Neural progenitor cell (in vitro differentiated cells): ENCODE measurements at regions not wholly inside any gene's neighbourhood (a gene's known extent, or its start where the extent isn't known, plus 50 kb on each side); places are given as distances from the start of the nearest gene placed in this dataset.
"Not testable (repeated sequence)": the region's sequence is repeated elsewhere in the genome, so short reads cannot be mapped to it uniquely, and the experiment has no call there.

Experiments
- DNase-seq: peaks from one replicate; pipeline ENCODE4 v3.0.0-alpha.2; 2016; ENCODE audit warnings: low spot score
- H2AFZ ChIP-seq: fragments of 200-600 bp; sonication (generic); replicated peaks from 2 replicates; pipeline ENCODE4 v1.6.1; 2016; ENCODE audit warnings: antibody characterized with exemption
- H3F3A ChIP-seq: fragments of 200-600 bp; sonication (generic); 2 replicates; pipeline ENCODE4 v1.6.1; 2016; ENCODE audit warnings: antibody characterized with exemption, low read depth
- H3K27ac ChIP-seq: fragments of 200-600 bp; sonication (generic); 2 replicates; pipeline ENCODE4 v1.5.1; 2016; ENCODE audit warnings: mild to moderate bottlenecking
- H3K27me3 ChIP-seq: fragments of 200-600 bp; sonication (generic); 2 replicates; pipeline ENCODE4 v1.6.1; 2016; ENCODE audit warnings: mild to moderate bottlenecking, moderate library complexity
- H3K36me3 ChIP-seq: fragments of 200-600 bp; sonication (generic); 2 replicates; pipeline ENCODE4 v1.5.1; 2016
- H3K4me1 ChIP-seq: fragments of 200-600 bp; sonication (generic); 2 replicates; pipeline ENCODE4 v1.6.1; 2016; ENCODE audit warnings: mixed run types
- H3K4me2 ChIP-seq: fragments of 200-600 bp; sonication (generic); 2 replicates; pipeline ENCODE4 v1.6.1; 2016
- H3K4me3 ChIP-seq: fragments of 200-600 bp; sonication (generic); 2 replicates; pipeline ENCODE4 v1.5.1; 2016
- H3K79me2 ChIP-seq: fragments of 200-600 bp; sonication (generic); 2 replicates; pipeline ENCODE4 v1.6.1; 2016; ENCODE audit warnings: low read depth
- H3K9ac ChIP-seq: fragments of 200-600 bp; sonication (generic); 2 replicates; pipeline ENCODE4 v1.6.1; 2016
- H3K9me3 ChIP-seq: fragments of 200-600 bp; sonication (generic); 2 replicates; pipeline ENCODE4 v1.5.1; 2016; ENCODE audit warnings: low read depth
- H4K20me1 ChIP-seq: fragments of 200-600 bp; sonication (generic); 2 replicates; pipeline ENCODE4 v1.6.1; 2016; ENCODE audit warnings: low read depth
- H3K27ac Mint-ChIP-seq: 3 replicates; pipeline ENCODE4 v1.8.0; 2021; ENCODE audit warnings: mixed read lengths
- H3K27me3 Mint-ChIP-seq: 2 replicates; pipeline ENCODE4 v1.8.0; 2022; ENCODE audit warnings: low read depth, mild to moderate bottlenecking, inconsistent platforms, moderate library complexity, mixed read lengths; ENCODE audit not compliant: insufficient read depth
- H3K36me3 Mint-ChIP-seq: 3 replicates; pipeline ENCODE4 v1.8.0; 2021; ENCODE audit warnings: mixed read lengths
- H3K4me1 Mint-ChIP-seq: 3 replicates; pipeline ENCODE4 v1.8.0; 2021; ENCODE audit warnings: mixed read lengths
- H3K4me3 Mint-ChIP-seq: 3 replicates; pipeline ENCODE4 v1.8.0; 2021; ENCODE audit warnings: mild to moderate bottlenecking, moderate library complexity, mixed read lengths
- H3K9me3 Mint-ChIP-seq: 3 replicates; pipeline ENCODE4 v1.8.0; 2020; ENCODE audit warnings: mixed read lengths
- EZH2 ChIP-seq: fragments of 200-600 bp; sonication (generic); IDR thresholded peaks from 2 replicates; pipeline ENCODE4 v1.6.1; 2017; ENCODE audit warnings: antibody characterized with exemption, mild to moderate bottlenecking, moderate library complexity
- EZH2phosphoT487 ChIP-seq: fragments of 200-600 bp; sonication (generic); IDR thresholded peaks from 2 replicates; pipeline ENCODE4 v1.6.1; 2017; ENCODE audit warnings: antibody characterized with exemption
- TF ChIP-seq, protein P1 (sequence below): fragments of 200-600 bp; sonication (generic); IDR thresholded peaks from 2 replicates; pipeline ENCODE4 v1.5.1; 2017; ENCODE audit warnings: antibody characterized with exemption, mild to moderate bottlenecking

DNA sequence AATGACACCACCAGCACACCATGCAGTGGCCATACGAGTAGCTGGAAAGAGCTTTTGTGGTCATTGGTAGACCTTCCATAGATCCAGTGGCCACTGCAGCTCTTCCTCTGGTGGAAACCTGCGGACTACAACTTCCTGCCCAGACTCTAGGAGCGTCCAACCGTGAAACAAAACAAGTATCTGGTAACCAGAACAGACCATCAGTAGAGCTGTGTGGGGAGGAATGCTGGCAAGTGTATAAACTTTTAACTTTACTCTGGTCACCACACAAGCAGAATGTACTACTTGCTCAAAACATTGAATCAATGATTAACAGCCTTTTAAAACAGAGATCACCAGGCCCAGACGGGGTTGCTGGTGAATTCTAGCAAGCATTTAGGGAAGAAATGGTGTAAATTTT is 154.7 kb upstream of the DGKB start:
- Histone ChIP-seq H3K4me1 (no peaks in the 10 kb centered on the region), H3K36me3 (no peaks in the 10 kb centered on the region), H3F3A (no peaks in the 10 kb centered on the region), H3K79me2 (no peaks in the 10 kb centered on the region), H2AFZ (no peak overlapping the region), H3K4me3 (no peak overlapping the region), H3K27me3 (no peaks in the 10 kb centered on the region), H4K20me1 (no peaks in the 10 kb centered on the region), H3K4me2 (no peak overlapping the region), H3K27ac (no peak overlapping the region), H3K9ac (no peak overlapping the region), H3K9me3 (no peaks in the 10 kb centered on the region)
- no peak overlapping the region for H3K27ac Mint-ChIP-seq
- H3K27me3 Mint-ChIP-seq = peaks cover 2% of the 10 kb centered on the region
- TF ChIP-seq, protein P1, sequence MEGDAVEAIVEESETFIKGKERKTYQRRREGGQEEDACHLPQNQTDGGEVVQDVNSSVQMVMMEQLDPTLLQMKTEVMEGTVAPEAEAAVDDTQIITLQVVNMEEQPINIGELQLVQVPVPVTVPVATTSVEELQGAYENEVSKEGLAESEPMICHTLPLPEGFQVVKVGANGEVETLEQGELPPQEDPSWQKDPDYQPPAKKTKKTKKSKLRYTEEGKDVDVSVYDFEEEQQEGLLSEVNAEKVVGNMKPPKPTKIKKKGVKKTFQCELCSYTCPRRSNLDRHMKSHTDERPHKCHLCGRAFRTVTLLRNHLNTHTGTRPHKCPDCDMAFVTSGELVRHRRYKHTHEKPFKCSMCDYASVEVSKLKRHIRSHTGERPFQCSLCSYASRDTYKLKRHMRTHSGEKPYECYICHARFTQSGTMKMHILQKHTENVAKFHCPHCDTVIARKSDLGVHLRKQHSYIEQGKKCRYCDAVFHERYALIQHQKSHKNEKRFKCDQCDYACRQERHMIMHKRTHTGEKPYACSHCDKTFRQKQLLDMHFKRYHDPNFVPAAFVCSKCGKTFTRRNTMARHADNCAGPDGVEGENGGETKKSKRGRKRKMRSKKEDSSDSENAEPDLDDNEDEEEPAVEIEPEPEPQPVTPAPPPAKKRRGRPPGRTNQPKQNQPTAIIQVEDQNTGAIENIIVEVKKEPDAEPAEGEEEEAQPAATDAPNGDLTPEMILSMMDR = no peak
- TF ChIP-seq EZH2phosphoT487 = no peak
- TF ChIP-seq EZH2 = no peak
- H3K4me3 Mint-ChIP-seq = no peak overlapping the region
- no peak for DNase-seq
- H3K36me3 Mint-ChIP-seq = no peaks in the 10 kb centered on the region
- no peaks in the 10 kb centered on the region for H3K4me1 Mint-ChIP-seq
- peaks cover 6% of the 10 kb centered on the region for H3K9me3 Mint-ChIP-seq

DNA sequence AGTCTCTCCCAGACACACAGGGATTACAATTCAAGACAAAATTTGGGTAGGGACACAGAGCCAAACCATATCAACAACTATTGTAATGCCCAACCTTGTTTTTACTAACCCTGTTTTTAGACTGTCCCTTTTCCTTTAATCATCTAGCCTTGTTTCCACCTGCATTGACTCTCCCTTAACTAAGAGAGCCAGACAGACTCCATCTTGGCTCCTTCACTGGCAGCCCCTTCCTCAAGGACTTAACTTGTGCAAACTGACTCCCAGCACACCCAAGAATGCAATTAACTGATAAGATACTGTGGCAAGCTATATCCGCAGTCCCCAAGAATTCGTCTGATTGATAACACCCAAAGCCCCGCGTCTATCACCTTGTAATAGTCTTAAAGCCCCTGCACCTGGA is 151.8 kb upstream of the DGKB start:
- H3K9me3 Mint-ChIP-seq, H3K27me3 Mint-ChIP-seq, H3K27ac Mint-ChIP-seq, H3K27ac ChIP-seq, H3K79me2 ChIP-seq, H3K36me3 Mint-ChIP-seq, H3K9me3 ChIP-seq, H3K27me3 ChIP-seq, H3K4me3 ChIP-seq, H3K4me1 ChIP-seq, H3F3A ChIP-seq, H3K9ac ChIP-seq, H3K4me1 Mint-ChIP-seq, H3K36me3 ChIP-seq, H4K20me1 ChIP-seq, H3K4me3 Mint-ChIP-seq, H2AFZ ChIP-seq, H3K4me2 ChIP-seq, DNase-seq: not testable (repeated sequence)

DNA sequence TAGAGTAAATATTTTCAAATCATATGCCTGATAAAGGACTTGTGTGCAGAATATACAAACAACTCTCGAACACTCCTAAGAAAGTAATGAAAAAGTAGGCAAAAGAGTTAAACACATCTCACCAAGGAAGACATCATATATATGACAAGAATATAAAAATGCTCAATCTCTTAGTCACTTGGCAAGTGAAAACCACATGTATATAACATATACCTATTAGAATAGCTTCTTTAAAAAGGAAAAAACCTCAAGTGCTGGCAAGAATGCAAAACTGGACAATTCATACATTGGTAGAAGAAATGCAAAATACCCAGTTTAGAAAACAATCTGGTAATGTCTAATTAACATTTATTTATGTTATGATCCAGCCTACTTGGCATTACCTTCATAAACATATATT is 146.6 kb upstream of the DGKB start:
- no peak for DNase-seq
- Mint-ChIP-seq H3K9me3 (peaks cover 6% of the 10 kb centered on the region), H3K27ac (no peak overlapping the region), H3K27me3 (peaks cover 2% of the 10 kb centered on the region), H3K4me3 (no peak overlapping the region), H3K36me3 (no peaks in the 10 kb centered on the region), H3K4me1 (no peaks in the 10 kb centered on the region)
- TF ChIP-seq EZH2 (no peak), EZH2phosphoT487 (no peak)
- TF ChIP-seq, protein P1 = no peak
- H3K79me2 ChIP-seq = no peaks in the 10 kb centered on the region
- no peaks in the 10 kb centered on the region for H3F3A ChIP-seq
- no peak overlapping the region for H3K4me2 ChIP-seq
- no peaks in the 10 kb centered on the region for H3K36me3 ChIP-seq
- H3K9ac ChIP-seq = no peak overlapping the region
- no peak overlapping the region for H3K4me3 ChIP-seq
- no peak overlapping the region for H3K27ac ChIP-seq
- no peaks in the 10 kb centered on the region for H4K20me1 ChIP-seq
- no peak overlapping the region for H2AFZ ChIP-seq
- H3K9me3 ChIP-seq = no peaks in the 10 kb centered on the region
- no peaks in the 10 kb centered on the region for H3K4me1 ChIP-seq
- no peaks in the 10 kb centered on the region for H3K27me3 ChIP-seq

DNA sequence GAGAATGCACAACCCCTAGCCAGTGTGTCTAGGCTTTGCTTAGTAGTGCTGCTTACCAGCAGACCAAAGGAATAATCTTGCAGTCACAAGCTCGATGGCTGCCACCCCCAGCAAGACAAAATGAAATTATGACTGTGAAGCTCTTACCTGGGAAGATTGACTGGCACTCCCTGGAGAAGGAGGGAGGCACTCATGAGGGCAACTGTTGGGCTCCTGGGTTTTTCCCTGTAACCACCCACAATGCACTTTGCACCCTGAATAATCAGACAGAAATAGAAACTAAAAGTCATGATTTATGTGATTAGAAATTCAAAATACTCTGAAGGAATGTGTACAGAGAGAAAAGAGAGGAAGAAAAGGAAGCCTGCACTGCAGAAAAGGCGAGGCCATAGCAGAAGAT is 144.3 kb upstream of the DGKB start:
- H4K20me1 ChIP-seq = no peaks in the 10 kb centered on the region
- H3K4me1 Mint-ChIP-seq = no peaks in the 10 kb centered on the region
- H3F3A ChIP-seq = no peaks in the 10 kb centered on the region
- no peak overlapping the region for H3K9ac ChIP-seq
- H3K4me2 ChIP-seq = no peak overlapping the region
- no peak overlapping the region for H3K27ac Mint-ChIP-seq
- H3K27ac ChIP-seq = no peak overlapping the region
- H3K9me3 Mint-ChIP-seq = no peaks in the 10 kb centered on the region
- no peak overlapping the region for H2AFZ ChIP-seq
- H3K27me3 Mint-ChIP-seq = no peaks in the 10 kb centered on the region
- no peaks in the 10 kb centered on the region for H3K36me3 Mint-ChIP-seq
- H3K9me3 ChIP-seq = no peaks in the 10 kb centered on the region
- no peaks in the 10 kb centered on the region for H3K4me1 ChIP-seq
- H3K36me3 ChIP-seq = no peaks in the 10 kb centered on the region
- no peaks in the 10 kb centered on the region for H3K79me2 ChIP-seq
- TF ChIP-seq EZH2phosphoT487 (no peak), EZH2 (no peak)
- TF ChIP-seq, protein P1 = no peak
- H3K27me3 ChIP-seq = no peaks in the 10 kb centered on the region
- no peak for DNase-seq
- H3K4me3 ChIP-seq = no peak overlapping the region
- H3K4me3 Mint-ChIP-seq = no peak overlapping the region
